HT1080 (cell line): ENCODE measurements at regions not wholly inside any gene's neighbourhood (a gene's known extent, or its start where the extent isn't known, plus 50 kb on each side); places are given as distances from the start of the nearest gene placed in this dataset.
"Not testable (repeated sequence)": the region's sequence is repeated elsewhere in the genome, so short reads cannot be mapped to it uniquely, and the experiment has no call there.

Experiments
- DNase-seq: peaks from one replicate; pipeline ENCODE4 v3.0.0-alpha.2; 2015; ENCODE audit warnings: low read depth

DNA sequence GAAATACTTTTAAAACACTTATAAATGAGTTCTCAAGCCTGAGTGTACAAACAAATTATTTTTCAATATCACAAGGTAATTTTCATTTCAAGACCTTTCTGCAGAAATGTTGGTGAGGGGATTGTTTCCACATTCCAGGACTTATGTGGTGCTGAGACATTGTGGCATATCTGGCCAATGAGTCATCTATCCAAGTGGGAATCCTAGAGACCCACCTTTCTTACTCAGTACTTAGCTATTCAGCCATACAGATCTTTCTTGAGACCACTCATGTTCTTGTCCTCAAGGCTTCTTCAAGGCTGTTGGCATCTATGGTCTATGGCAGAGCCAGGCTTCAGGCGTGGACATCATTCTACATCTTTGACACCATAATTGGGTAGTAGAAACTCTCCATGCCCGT is 225.4 kb downstream of the DKK1 start:
- peak; percentile 93 for DNase-seq

- DNase-seq = no peak
These were observed 226.5 kb downstream of the DKK1 start for GRCh38 chr10:52540479-52540984.

DNA sequence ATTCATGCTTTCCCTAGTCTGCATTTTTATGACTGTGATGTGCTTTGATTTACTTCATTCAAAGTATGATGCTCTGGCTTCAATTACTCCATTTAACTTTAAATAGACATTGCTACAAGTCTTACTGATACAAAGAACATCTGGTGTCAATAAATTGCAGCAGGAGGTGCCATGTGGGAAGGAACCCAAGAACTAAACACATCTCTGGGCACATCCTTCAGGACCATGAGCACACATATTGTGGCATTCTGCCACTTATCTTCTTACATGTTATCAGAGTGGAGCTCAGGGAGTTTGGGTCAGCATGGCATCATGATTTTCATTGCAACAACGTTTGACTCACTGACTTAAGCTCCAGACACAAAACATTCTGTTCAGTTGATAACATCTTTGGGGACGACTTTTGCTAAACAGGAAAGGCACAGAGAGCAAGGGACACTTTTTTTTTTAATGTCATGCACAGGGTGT is 227.0 kb downstream of the DKK1 start:
- no peak for DNase-seq

DNA sequence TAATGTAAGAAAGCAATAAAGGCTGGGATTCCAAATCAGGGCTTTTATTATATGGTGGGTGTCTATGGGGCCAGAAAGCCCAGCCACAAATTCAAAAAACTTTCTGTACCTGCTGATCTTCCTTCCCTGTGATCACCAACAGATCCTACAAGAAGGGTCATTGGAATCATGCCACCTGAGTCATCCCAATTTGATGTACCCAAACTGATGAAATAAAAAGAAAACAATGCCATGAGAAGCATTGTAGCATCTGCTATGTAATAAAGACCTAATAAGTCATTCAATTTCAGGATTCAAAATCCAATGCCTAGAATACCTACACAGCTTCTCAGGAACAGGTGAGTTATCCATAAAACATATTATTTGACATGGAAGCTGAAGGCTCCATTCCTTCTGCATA is 228.8 kb downstream of the DKK1 start:
- peak; percentile 23 for DNase-seq

DNA sequence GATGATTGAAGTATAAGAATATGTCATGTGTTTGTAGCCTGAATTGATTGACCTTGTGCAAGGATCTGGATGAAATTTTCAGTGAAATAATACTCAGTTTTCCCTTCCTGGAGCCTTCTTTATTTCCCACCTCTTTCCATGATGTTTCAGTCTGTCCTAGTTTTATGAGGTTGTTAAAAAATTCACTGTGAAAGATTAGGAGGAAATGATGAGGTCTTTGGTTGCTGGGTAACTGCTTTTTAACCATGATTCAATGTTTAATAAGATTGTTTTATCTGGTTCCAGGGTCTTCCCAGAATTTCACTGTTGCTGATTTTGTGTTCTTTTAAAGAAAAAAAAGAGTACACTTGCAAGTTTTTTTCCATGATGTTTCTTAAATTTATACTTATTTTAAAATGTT is 221.5 kb downstream of the MBL2 start:
- DNase-seq = no peak

GRCh38 chr10:52558090-52558489 is 214.5 kb downstream of the MBL2 start:
- no peak for DNase-seq

- no peak for DNase-seq
These were observed 211.3 kb downstream of the MBL2 start for GRCh38 chr10:52561322-52561721.

DNA sequence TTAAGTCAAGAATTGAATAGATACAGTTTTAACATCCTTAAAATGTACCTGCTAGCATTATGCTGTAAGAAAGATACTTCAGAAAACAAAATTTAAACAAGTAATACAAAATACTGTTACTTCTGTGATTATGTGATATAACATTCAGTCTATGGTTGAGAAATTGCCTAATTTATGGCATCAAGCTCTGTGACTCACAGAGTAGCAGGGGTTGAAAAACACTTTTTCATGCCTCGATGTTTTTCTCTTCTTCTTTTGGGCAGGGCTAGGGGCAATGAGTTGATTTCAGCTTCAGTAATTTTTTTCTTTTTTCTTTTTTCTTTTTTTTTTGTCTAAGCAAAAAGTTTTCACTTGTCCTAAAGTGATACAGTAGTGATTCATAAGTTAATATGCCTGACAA is 209.2 kb downstream of the MBL2 start:
- no peak for DNase-seq

GRCh38 chr10:52566471-52567246 is 205.9 kb downstream of the MBL2 start:
- peak; percentile 42 for DNase-seq

DNA sequence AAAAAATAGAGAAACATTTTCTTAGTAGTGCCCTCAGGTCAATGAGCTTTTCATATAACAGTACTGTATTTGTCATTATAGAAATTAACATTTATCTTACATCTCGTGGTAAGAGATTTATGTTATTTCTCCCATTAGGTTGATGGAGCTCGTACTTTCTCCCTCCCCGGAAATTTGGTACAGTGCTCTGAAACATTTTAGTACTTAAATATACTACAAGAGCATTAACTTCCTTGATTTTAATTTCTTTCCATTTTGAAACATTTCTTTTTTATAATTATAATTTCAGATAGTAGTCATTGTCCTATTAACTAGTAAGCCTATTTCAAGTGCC is 205.4 kb downstream of the MBL2 start:
- DNase-seq = no peak

DNA sequence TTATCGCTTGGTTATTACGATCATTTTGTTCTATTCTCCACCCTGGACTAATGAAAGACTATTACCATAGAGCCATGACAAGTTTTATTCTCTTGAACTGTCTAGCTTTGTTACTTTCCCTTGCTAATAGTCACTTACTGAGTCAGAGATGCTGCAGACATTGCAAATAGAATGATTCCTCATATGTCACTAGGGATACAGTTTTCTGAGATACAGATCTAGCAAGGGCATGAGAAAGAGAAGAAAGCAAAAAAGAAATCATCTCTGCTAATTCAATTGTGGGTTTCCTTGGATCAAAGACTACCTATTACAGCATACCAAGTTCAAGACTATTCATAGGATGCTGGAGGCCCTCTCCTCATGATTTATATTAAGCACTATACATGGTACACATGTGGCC is 204.3 kb downstream of the MBL2 start:
- no peak for DNase-seq

DNA sequence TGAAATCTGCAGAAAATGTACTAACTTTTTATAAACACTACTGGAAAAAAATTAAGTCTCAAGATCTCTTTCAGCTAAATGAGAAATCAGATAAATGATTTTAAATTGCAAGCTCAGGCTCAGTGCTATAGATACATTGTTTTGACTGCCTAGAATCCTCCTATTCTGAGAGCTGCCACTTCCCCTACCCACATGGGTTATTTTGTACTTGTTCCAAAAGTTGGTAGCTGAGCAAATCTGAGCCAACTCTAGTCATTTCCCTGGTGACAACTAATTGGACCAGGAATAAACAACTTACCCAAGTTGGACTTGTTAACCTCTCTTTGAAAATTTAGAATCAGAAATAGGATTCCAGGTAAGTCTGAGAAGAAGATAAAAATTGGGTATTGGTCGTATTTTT is 202.1 kb downstream of the MBL2 start:
- no peak for DNase-seq

DNA sequence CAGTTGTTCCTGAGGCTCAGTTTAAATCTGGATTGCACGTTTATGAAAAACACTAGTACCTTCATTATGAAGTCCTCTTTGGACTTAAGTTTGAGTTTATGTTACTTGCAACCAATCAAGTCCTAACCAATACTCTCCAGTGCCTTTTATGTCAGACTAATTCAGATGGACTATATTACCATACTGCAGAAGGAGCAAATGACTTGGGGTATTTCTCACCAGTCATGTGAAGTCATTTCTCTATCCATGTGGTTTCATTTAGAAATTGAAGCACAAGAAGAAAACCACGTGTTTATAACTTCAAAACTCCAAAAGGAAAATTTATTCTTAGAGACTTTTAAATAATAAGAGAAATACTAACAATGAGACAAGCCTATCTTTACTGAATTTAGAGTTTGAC is 201.6 kb downstream of the MBL2 start:
- DNase-seq = no peak

- DNase-seq = no peak
These were observed 200.9 kb downstream of the MBL2 start for GRCh38 chr10:52571516-52572182.

GRCh38 chr10:52573347-52573746 is 199.2 kb downstream of the MBL2 start:
- DNase-seq = no peak

GRCh38 chr10:52574697-52575096 is 197.9 kb downstream of the MBL2 start:
- DNase-seq = no peak

- no peak for DNase-seq
These were observed 195.5 kb downstream of the MBL2 start for GRCh38 chr10:52577047-52577446.

DNA sequence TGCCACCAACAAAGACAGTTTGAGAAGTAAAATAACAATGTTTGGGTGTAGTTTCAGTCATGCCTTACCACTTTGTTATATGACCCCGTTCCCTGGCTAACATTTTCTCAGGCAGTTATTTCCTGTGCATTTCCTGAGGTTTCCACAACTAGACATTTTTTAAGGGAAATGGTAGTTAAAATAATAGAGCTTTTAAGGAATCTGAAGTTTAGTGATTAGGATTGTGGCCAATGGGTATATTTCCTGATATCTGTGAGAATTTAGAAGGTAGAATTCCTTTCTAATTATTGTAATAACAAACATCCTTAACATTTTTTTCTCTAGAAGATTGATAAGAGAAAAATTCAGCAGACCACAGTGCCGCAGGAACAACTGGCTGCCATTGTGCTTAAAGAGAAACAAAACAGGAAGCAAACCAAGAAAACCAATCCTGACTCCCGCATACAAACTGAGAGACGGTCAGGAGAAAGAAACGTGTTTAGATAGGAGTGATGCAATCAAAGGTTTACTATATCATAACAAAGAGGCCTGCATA is 193.6 kb downstream of the MBL2 start:
- DNase-seq = peak; percentile 20

GRCh38 chr10:52581636-52582035 is 190.9 kb downstream of the MBL2 start:
- DNase-seq = not testable (repeated sequence)

- DNase-seq = no peak
These were observed 189.2 kb downstream of the MBL2 start for GRCh38 chr10:52583336-52583735.

DNA sequence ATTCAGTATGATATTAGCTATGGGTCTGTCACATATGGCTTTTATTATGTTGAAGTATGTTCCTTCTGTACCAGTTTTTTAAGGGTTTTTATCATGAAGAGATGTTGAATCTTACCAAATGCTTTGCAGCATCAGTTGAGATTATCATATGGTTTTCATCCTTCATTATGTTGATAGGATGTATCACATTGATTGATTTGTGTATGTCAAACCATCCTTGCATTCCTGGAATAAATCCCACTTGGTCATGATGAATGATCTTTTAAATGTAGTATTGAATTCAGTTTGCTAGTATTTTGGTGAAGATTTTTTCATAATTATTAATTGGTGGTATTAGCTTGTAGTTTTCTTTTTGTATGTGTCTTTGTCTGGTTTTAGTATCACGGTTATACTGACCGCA is 185.9 kb downstream of the MBL2 start:
- no peak for DNase-seq

DNA sequence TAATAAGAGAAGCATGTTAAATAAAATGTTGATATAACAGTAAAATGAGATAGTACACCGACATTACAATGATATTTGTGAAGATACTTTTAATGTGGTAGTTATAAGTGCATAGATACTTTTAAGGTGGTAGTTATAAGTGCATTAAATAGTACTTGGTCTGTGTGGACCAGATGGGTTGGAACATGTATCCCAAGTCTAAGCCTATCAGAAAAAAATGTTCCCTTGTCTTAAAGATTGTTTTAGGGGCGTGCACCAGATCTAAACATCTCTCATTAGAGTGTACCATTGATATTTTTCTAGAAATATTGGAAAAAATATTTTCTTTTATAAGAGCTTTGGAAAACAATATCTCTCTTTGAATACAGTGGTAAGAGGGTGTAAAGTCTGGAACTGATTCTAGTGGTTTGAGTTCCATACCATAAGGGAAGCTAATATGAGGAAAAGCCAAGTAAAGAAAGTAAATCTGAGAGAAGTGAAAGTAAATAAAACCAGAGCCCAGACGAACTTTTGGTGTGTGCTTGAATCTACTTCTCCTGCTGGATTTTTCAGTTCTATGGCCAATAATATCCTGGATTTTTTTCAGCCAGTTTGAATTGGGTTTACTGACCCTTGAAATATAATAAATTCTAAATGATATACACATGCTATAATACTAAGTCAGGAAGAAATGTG is 175.3 kb downstream of the MBL2 start:
- DNase-seq = peak; percentile 16
